ENCODE measurements at regions not wholly inside any gene's neighbourhood (a gene's known extent, or its start where the extent isn't known, plus 50 kb on each side); places are given as distances from the start of the nearest gene placed in this dataset.

GRCh38 chr2:156647377-156648010 lies 211.3 kb downstream of the GPD2 start:
- Mint-ChIP-seq H3K4me3 (no peak overlapping the region), H3K9me3 (peaks cover 0 to 4% (median 0%) of the 10 kb centered on the region in 7 donors)

GRCh38 chr2:156648522-156648921 lies 212.3 kb downstream of the GPD2 start:
- DNase-seq: no peak
- Histone ChIP-seq H3K9me3 (ENCODE audit: control insufficient read depth in 2 of 2, low read length in 2 of 2) (no peaks in the 10 kb centered on the region), H3K36me3 (ENCODE audit: control insufficient read depth, insufficient read depth, low read length) (no peaks in the 10 kb centered on the region), H3K27me3 (ENCODE audit: control insufficient read depth, insufficient read depth, low read length) (no peaks in the 10 kb centered on the region), H3K27ac (ENCODE audit: insufficient read depth, low read length, poor library complexity, severe bottlenecking) (no peak overlapping the region), H3K4me3 (ENCODE audit: low read depth, low read length) (no peak overlapping the region), H3K4me1 (ENCODE audit: control insufficient read depth, insufficient read depth, low read length, poor library complexity, severe bottlenecking) (no peaks in the 10 kb centered on the region)
- Mint-ChIP-seq H3K4me3 (no peak overlapping the region), H3K36me3 (no peaks in the 10 kb centered on the region), H3K27ac (no peak overlapping the region), H3K4me1 (no peaks in the 10 kb centered on the region), H3K9me3 (peaks cover 0 to 4% (median 0%) of the 10 kb centered on the region in 7 donors), H3K27me3 (no peaks in the 10 kb centered on the region)
- no peak for ATAC-seq (ENCODE audit: low read depth in 2 of 2)

More at GRCh38 chr2:156647377-156648010, 211.3 kb downstream of the GPD2 start:
- ATAC-seq (ENCODE audit: low read depth in 2 of 2) (no peak), DNase-seq (no peak)
- H3K4me1 Mint-ChIP-seq: no peaks in the 10 kb centered on the region
- Histone ChIP-seq H3K4me3 (ENCODE audit: low read depth, low read length) (no peak overlapping the region), H3K27ac (ENCODE audit: insufficient read depth, low read length, poor library complexity, severe bottlenecking) (no peak overlapping the region), H3K27me3 (ENCODE audit: control insufficient read depth, insufficient read depth, low read length) (no peaks in the 10 kb centered on the region), H3K4me1 (ENCODE audit: control insufficient read depth, insufficient read depth, low read length, poor library complexity, severe bottlenecking) (no peaks in the 10 kb centered on the region), H3K36me3 (ENCODE audit: control insufficient read depth, insufficient read depth, low read length) (no peaks in the 10 kb centered on the region), H3K9me3 (ENCODE audit: control insufficient read depth in 2 of 2, low read length in 2 of 2) (no peaks in the 10 kb centered on the region)
- H3K27ac Mint-ChIP-seq: no peak overlapping the region
- H3K27me3 Mint-ChIP-seq: no peaks in the 10 kb centered on the region
- no peaks in the 10 kb centered on the region for H3K36me3 Mint-ChIP-seq

- ATAC-seq (ENCODE audit: low read depth in 2 of 2) (no peak), DNase-seq (no peak)
- Mint-ChIP-seq H3K27me3 (no peaks in the 10 kb centered on the region), H3K4me1 (no peaks in the 10 kb centered on the region), H3K9me3 (peaks cover 0 to 4% (median 0%) of the 10 kb centered on the region in 7 donors), H3K27ac (no peak overlapping the region), H3K36me3 (no peaks in the 10 kb centered on the region), H3K4me3 (no peak overlapping the region)
- H3K4me3 ChIP-seq (ENCODE audit: low read depth, low read length): no peak overlapping the region
- no peaks in the 10 kb centered on the region for H3K36me3 ChIP-seq (ENCODE audit: control insufficient read depth, insufficient read depth, low read length)
- H3K27ac ChIP-seq (ENCODE audit: insufficient read depth, low read length, poor library complexity, severe bottlenecking): no peak overlapping the region
- no peaks in the 10 kb centered on the region for H3K27me3 ChIP-seq (ENCODE audit: control insufficient read depth, insufficient read depth, low read length)
- H3K4me1 ChIP-seq (ENCODE audit: control insufficient read depth, insufficient read depth, low read length, poor library complexity, severe bottlenecking): no peaks in the 10 kb centered on the region
- no peaks in the 10 kb centered on the region for H3K9me3 ChIP-seq (ENCODE audit: control insufficient read depth in 2 of 2, low read length in 2 of 2)
Observed at GRCh38 chr2:156649596-156649995, 213.4 kb downstream of the GPD2 start.

DNA sequence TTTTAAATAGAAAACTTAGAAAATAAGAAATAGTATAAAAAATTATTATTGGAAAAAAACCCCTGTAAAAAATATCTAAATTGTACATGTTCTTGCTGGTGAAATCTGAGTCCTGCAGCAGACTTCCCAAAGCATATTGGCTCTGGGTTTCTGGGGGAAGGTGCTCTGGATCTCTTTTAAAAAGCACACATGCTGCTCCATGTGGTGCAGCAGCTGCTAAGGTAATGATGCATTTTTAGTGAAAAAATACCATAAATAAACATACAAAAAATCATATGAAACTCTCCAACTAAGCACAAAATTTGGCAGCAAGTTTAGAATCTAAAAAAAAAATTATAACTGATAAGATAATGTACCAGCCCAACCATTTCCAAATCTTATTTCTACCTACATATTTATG lies 216.5 kb downstream of the GPD2 start:
- no peak overlapping the region for H3K4me3 Mint-ChIP-seq
- Histone ChIP-seq H3K4me1 (ENCODE audit: control insufficient read depth, insufficient read depth, low read length, poor library complexity, severe bottlenecking) (no peaks in the 10 kb centered on the region), H3K27ac (ENCODE audit: insufficient read depth, low read length, poor library complexity, severe bottlenecking) (no peak overlapping the region), H3K4me3 (ENCODE audit: low read depth, low read length) (no peak overlapping the region), H3K36me3 (ENCODE audit: control insufficient read depth, insufficient read depth, low read length) (no peaks in the 10 kb centered on the region), H3K9me3 (ENCODE audit: control insufficient read depth in 2 of 2, low read length in 2 of 2) (no peaks in the 10 kb centered on the region), H3K27me3 (ENCODE audit: control insufficient read depth, insufficient read depth, low read length) (no peaks in the 10 kb centered on the region)
- DNase-seq: no peak
- no peaks in the 10 kb centered on the region for H3K36me3 Mint-ChIP-seq
- no peaks in the 10 kb centered on the region for H3K4me1 Mint-ChIP-seq
- H3K9me3 Mint-ChIP-seq: no peaks in the 10 kb centered on the region
- H3K27ac Mint-ChIP-seq: no peak overlapping the region
- ATAC-seq (ENCODE audit: low read depth in 2 of 2): no peak
- H3K27me3 Mint-ChIP-seq: no peaks in the 10 kb centered on the region

DNA sequence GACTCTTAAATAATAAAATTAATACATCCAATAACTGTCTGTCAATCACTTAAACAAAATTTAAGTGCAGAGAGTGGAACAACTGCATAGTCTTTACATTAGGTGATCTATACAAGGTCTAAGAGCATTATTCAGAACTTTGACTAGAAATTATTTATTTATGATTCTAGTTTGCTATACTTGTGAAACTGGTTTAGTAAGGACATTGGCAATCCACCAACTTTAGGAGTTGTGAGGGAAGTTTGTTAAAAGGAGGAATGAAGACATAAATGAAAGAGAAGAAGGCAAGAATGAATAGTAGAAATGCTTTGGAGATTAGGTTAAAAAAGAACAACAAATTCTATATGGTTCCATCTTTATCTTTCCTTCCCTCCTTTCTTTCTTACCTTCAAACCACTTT lies 217.5 kb downstream of the GPD2 start:
- Mint-ChIP-seq H3K27me3 (no peaks in the 10 kb centered on the region), H3K27ac (no peak overlapping the region), H3K9me3 (no peaks in the 10 kb centered on the region), H3K4me1 (no peaks in the 10 kb centered on the region), H3K4me3 (no peak overlapping the region), H3K36me3 (no peaks in the 10 kb centered on the region)
- Histone ChIP-seq H3K4me1 (ENCODE audit: control insufficient read depth, insufficient read depth, low read length, poor library complexity, severe bottlenecking) (no peaks in the 10 kb centered on the region), H3K27ac (ENCODE audit: insufficient read depth, low read length, poor library complexity, severe bottlenecking) (no peak overlapping the region), H3K9me3 (ENCODE audit: control insufficient read depth in 2 of 2, low read length in 2 of 2) (no peaks in the 10 kb centered on the region), H3K27me3 (ENCODE audit: control insufficient read depth, insufficient read depth, low read length) (no peaks in the 10 kb centered on the region), H3K4me3 (ENCODE audit: low read depth, low read length) (no peak overlapping the region), H3K36me3 (ENCODE audit: control insufficient read depth, insufficient read depth, low read length) (no peaks in the 10 kb centered on the region)
- DNase-seq (no peak), ATAC-seq (ENCODE audit: low read depth in 2 of 2) (no peak)

DNA sequence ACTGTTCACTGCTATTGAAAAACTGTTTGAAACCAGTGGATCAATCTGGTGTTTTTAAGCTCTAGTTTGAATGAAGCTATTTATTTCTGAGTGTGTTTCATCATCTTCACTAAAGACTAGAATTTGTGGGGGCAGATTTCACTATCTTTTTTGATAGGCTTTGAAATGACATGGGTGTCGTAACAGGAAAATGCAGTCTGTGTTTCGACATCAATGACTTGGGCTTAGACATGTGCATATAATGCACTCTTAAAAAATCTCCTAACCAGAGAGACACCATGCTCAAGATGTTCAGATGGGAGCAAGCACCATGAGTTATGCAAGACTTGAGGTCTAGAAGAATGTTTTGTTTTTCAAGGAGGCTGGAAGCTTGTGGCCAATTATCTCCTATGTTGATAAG lies 221.6 kb downstream of the GPD2 start:
- H3K9me3 Mint-ChIP-seq: peaks cover 0 to 4% (median 0%) of the 10 kb centered on the region in 7 donors
- Histone ChIP-seq H3K4me3 (ENCODE audit: low read depth, low read length) (no peak overlapping the region), H3K9me3 (ENCODE audit: control insufficient read depth in 2 of 2, low read length in 2 of 2) (no peaks in the 10 kb centered on the region), H3K27me3 (ENCODE audit: control insufficient read depth, insufficient read depth, low read length) (no peaks in the 10 kb centered on the region), H3K27ac (ENCODE audit: insufficient read depth, low read length, poor library complexity, severe bottlenecking) (no peak overlapping the region), H3K36me3 (ENCODE audit: control insufficient read depth, insufficient read depth, low read length) (no peaks in the 10 kb centered on the region), H3K4me1 (ENCODE audit: control insufficient read depth, insufficient read depth, low read length, poor library complexity, severe bottlenecking) (no peaks in the 10 kb centered on the region)
- H3K27ac Mint-ChIP-seq: no peak overlapping the region
- no peak overlapping the region for H3K4me3 Mint-ChIP-seq
- ATAC-seq (ENCODE audit: low read depth in 2 of 2) (no peak), DNase-seq (no peak)
- no peaks in the 10 kb centered on the region for H3K36me3 Mint-ChIP-seq
- H3K27me3 Mint-ChIP-seq: no peaks in the 10 kb centered on the region
- H3K4me1 Mint-ChIP-seq: no peaks in the 10 kb centered on the region

DNA sequence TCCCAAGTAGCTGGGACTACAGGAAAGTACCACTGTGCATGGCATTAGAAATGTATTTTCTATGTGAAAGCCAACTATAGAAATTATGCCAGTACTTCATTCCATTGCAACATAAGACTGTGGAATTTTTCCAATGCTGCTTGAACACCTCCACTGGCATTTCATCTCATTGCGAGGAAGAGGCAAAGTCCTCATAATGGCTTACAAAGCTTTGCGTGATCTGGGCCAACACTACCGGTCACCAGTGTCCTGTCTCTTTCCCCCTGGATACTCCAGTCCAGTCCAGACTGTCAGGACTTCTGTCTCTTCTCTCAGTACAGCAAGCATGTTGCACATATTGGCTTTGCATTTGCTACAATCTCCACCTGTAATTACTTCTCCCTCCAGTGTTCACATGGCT lies 223.5 kb downstream of the GPD2 start:
- Histone ChIP-seq H3K4me3 (ENCODE audit: low read depth, low read length) (no peak overlapping the region), H3K27me3 (ENCODE audit: control insufficient read depth, insufficient read depth, low read length) (no peaks in the 10 kb centered on the region), H3K4me1 (ENCODE audit: control insufficient read depth, insufficient read depth, low read length, poor library complexity, severe bottlenecking) (no peaks in the 10 kb centered on the region), H3K36me3 (ENCODE audit: control insufficient read depth, insufficient read depth, low read length) (no peaks in the 10 kb centered on the region), H3K27ac (ENCODE audit: insufficient read depth, low read length, poor library complexity, severe bottlenecking) (no peak overlapping the region), H3K9me3 (ENCODE audit: control insufficient read depth in 2 of 2, low read length in 2 of 2) (no peaks in the 10 kb centered on the region)
- Mint-ChIP-seq H3K4me1 (no peaks in the 10 kb centered on the region), H3K27me3 (no peaks in the 10 kb centered on the region), H3K27ac (no peak overlapping the region), H3K36me3 (no peaks in the 10 kb centered on the region), H3K9me3 (peaks cover 0 to 4% (median 0%) of the 10 kb centered on the region in 7 donors), H3K4me3 (no peak overlapping the region)
- no peak for ATAC-seq (ENCODE audit: low read depth in 2 of 2)
- no peak for DNase-seq

DNA sequence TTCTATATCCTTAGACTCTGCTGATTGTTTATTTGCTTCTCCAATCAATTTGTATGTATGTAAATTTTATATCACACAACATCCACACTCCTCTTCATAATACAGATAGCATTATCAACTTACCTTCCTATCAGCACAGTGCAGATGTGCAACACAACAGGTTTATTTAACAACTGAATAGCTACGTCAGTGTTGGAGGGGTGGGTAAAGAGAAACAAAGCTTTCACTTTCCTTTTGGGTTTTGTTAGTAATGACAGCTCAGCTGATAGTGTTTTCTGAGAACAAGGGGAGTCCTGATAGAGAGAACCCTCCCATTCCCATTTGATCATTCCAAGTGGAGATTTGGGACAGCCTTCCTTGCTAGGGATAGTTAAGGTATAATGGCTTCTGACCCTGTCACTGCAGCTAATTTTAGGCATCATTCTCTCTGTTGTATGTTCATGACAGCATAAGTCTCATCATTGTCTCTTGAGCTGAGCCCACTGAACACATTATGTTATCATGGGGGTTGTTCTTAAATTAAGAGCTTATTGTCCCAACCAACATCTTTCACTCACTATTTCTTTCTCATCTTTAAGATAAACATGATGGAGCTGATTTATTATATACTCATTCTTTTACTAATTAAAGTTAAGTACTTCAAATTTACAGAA lies 227.7 kb downstream of the GPD2 start:
- Mint-ChIP-seq H3K36me3 (no peaks in the 10 kb centered on the region), H3K27me3 (no peaks in the 10 kb centered on the region), H3K4me1 (no peaks in the 10 kb centered on the region), H3K9me3 (peaks cover 0 to 7% (median 3%) of the 10 kb centered on the region in 7 donors), H3K27ac (no peak overlapping the region), H3K4me3 (no peak overlapping the region)
- ATAC-seq (ENCODE audit: low read depth in 2 of 2) (no peak), DNase-seq (peak in 1 of 3 donors; percentile 29)
- H3K4me3 ChIP-seq (ENCODE audit: low read depth, low read length): no peak overlapping the region
- no peak overlapping the region for H3K27ac ChIP-seq (ENCODE audit: insufficient read depth, low read length, poor library complexity, severe bottlenecking)
- H3K36me3 ChIP-seq (ENCODE audit: control insufficient read depth, insufficient read depth, low read length): no peaks in the 10 kb centered on the region
- H3K4me1 ChIP-seq (ENCODE audit: control insufficient read depth, insufficient read depth, low read length, poor library complexity, severe bottlenecking): no peaks in the 10 kb centered on the region
- no peaks in the 10 kb centered on the region for H3K27me3 ChIP-seq (ENCODE audit: control insufficient read depth, insufficient read depth, low read length)
- H3K9me3 ChIP-seq (ENCODE audit: control insufficient read depth in 2 of 2, low read length in 2 of 2): no peaks in the 10 kb centered on the region

Data from CD4-positive, CD25-positive, alpha-beta regulatory T cell (primary cell).